Activated naive CD8-positive, alpha-beta T cell (primary cell): ENCODE measurements at regions not wholly inside any gene's neighbourhood (a gene's known extent, or its start where the extent isn't known, plus 50 kb on each side); places are given as distances from the start of the nearest gene placed in this dataset.
"Not testable (repeated sequence)": the region's sequence is repeated elsewhere in the genome, so short reads cannot be mapped to it uniquely, and the experiment has no call there.

Experiments used
- H3K27ac Mint-ChIP-seq: one replicate; pipeline ENCODE4 v1.8.0; 2021; ENCODE audit warnings: mixed read lengths
- H3K27me3 Mint-ChIP-seq: one replicate; pipeline ENCODE4 v1.8.0; 2021; ENCODE audit warnings: mixed read lengths
- H3K36me3 Mint-ChIP-seq: one replicate; pipeline ENCODE4 v1.8.0; 2021; ENCODE audit warnings: mixed read lengths
- H3K4me1 Mint-ChIP-seq: one replicate; pipeline ENCODE4 v1.8.0; 2021; ENCODE audit warnings: low read depth, mixed read lengths
- H3K4me3 Mint-ChIP-seq: one replicate; pipeline ENCODE4 v1.8.0; 2021; ENCODE audit warnings: mild to moderate bottlenecking, mixed read lengths
- H3K9me3 Mint-ChIP-seq: one replicate; pipeline ENCODE4 v1.8.0; 2021; ENCODE audit warnings: low read depth, mixed read lengths

DNA sequence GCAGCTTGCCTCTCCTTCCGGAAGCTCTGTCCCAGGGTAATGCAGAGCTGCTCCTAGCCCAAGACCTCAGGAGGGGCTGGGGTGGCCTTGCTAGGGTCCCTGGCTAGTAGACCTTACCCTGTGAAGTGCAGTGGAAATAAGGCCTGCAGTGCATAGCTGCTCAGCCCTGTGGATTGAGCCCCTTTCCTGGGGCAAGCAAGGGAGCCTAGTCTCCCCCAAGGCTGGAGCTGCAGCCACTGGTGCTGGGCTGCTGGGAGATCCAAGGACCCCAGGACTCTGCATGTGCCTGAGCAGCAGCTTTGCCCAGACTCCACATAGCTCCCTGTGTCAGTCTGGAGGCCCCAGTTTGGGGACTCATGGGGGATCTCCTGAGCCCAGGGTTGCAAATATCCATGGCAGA, 57.9 kb downstream of the FANCF start:
- H3K36me3 Mint-ChIP-seq = no peaks in the 10 kb centered on the region
- H3K4me3 Mint-ChIP-seq = no peak overlapping the region
- H3K4me1 Mint-ChIP-seq = no peaks in the 10 kb centered on the region
- peaks cover 5% of the 10 kb centered on the region for H3K9me3 Mint-ChIP-seq
- H3K27me3 Mint-ChIP-seq = peaks cover 11% of the 10 kb centered on the region
- H3K27ac Mint-ChIP-seq = no peak overlapping the region

- peaks cover 5% of the 10 kb centered on the region for H3K9me3 Mint-ChIP-seq
- H3K27me3 Mint-ChIP-seq = peaks cover 12% of the 10 kb centered on the region
- no peaks in the 10 kb centered on the region for H3K36me3 Mint-ChIP-seq
- no peak overlapping the region for H3K27ac Mint-ChIP-seq
- H3K4me3 Mint-ChIP-seq = no peak overlapping the region
- H3K4me1 Mint-ChIP-seq = no peaks in the 10 kb centered on the region
These were observed 59.3 kb downstream of the FANCF start for GRCh38 chr11:22566293-22566692.

- H3K27me3 Mint-ChIP-seq = peaks cover 9% of the 10 kb centered on the region
These were observed 64.3 kb downstream of the FANCF start for GRCh38 chr11:22561283-22561682.

GRCh38 chr11:22559416-22559815, 66.2 kb downstream of the FANCF start:
- Mint-ChIP-seq H3K4me1 (peaks cover 2% of the 10 kb centered on the region), H3K4me3 (no peak overlapping the region), H3K27ac (no peak overlapping the region), H3K27me3 (peaks cover 1% of the 10 kb centered on the region), H3K36me3 (no peaks in the 10 kb centered on the region), H3K9me3 (peaks cover 5% of the 10 kb centered on the region)

More at GRCh38 chr11:22561283-22561682, 64.3 kb downstream of the FANCF start:
- H3K9me3 Mint-ChIP-seq = peaks cover 5% of the 10 kb centered on the region
- H3K27ac Mint-ChIP-seq = no peak overlapping the region
- no peaks in the 10 kb centered on the region for H3K4me1 Mint-ChIP-seq
- H3K36me3 Mint-ChIP-seq = no peaks in the 10 kb centered on the region
- no peak overlapping the region for H3K4me3 Mint-ChIP-seq

GRCh38 chr11:22558664-22559063, 67.0 kb downstream of the FANCF start:
- Mint-ChIP-seq H3K27ac (no peak overlapping the region), H3K36me3 (no peaks in the 10 kb centered on the region), H3K4me1 (peaks cover 2% of the 10 kb centered on the region), H3K9me3 (peaks cover under 1% of the 10 kb centered on the region), H3K4me3 (no peak overlapping the region), H3K27me3 (peaks cover 1% of the 10 kb centered on the region)

GRCh38 chr11:22556381-22556780, 69.2 kb downstream of the FANCF start:
- Mint-ChIP-seq H3K4me1 (peaks cover 2% of the 10 kb centered on the region), H3K27ac (no peak overlapping the region), H3K4me3 (no peak overlapping the region), H3K27me3 (peaks cover 1% of the 10 kb centered on the region), H3K9me3 (no peaks in the 10 kb centered on the region), H3K36me3 (no peaks in the 10 kb centered on the region)

- Mint-ChIP-seq H3K4me3 (no peak overlapping the region), H3K27ac (no peak overlapping the region), H3K4me1 (peaks cover 2% of the 10 kb centered on the region), H3K27me3 (peaks cover 1% of the 10 kb centered on the region), H3K9me3 (no peaks in the 10 kb centered on the region), H3K36me3 (no peaks in the 10 kb centered on the region)
These were observed 69.7 kb downstream of the FANCF start for GRCh38 chr11:22555881-22556280.

- Mint-ChIP-seq H3K4me1 (peaks cover 2% of the 10 kb centered on the region), H3K36me3 (no peaks in the 10 kb centered on the region), H3K4me3 (no peak overlapping the region), H3K27me3 (peaks cover 2% of the 10 kb centered on the region), H3K9me3 (no peaks in the 10 kb centered on the region), H3K27ac (no peak overlapping the region)
These were observed 71.4 kb downstream of the FANCF start for GRCh38 chr11:22554221-22554620.

- H3K4me1 Mint-ChIP-seq = peaks cover 2% of the 10 kb centered on the region
- no peaks in the 10 kb centered on the region for H3K36me3 Mint-ChIP-seq
- H3K4me3 Mint-ChIP-seq = no peak overlapping the region
- peaks cover 7% of the 10 kb centered on the region for H3K27me3 Mint-ChIP-seq
- H3K27ac Mint-ChIP-seq = no peak overlapping the region
- no peaks in the 10 kb centered on the region for H3K9me3 Mint-ChIP-seq
These were observed 72.7 kb downstream of the FANCF start for GRCh38 chr11:22552885-22553284.

DNA sequence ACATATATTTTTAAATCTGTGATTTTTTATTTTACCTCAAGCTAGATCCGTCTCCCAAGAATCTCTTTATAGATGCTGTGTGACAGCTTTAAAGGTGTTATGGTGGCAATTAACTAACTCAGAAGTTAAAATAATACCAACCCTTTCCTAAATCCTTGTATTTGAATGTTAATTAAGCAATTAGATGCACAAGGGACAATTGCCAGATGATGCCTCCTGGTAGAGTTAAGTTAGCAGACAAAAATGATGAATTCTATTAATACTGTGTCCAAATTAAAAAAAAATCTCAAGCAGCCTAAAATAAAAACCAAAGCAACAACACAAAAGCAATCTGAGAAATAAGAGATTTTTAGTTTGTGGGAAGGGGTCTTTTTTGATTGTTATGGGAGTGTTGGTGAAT, 78.9 kb downstream of the FANCF start:
- H3K27ac Mint-ChIP-seq = no peak overlapping the region
- no peak overlapping the region for H3K4me3 Mint-ChIP-seq
- no peaks in the 10 kb centered on the region for H3K9me3 Mint-ChIP-seq
- no peaks in the 10 kb centered on the region for H3K36me3 Mint-ChIP-seq
- no peaks in the 10 kb centered on the region for H3K4me1 Mint-ChIP-seq
- peaks cover 10% of the 10 kb centered on the region for H3K27me3 Mint-ChIP-seq

- no peaks in the 10 kb centered on the region for H3K9me3 Mint-ChIP-seq
These were observed 82.4 kb downstream of the FANCF start for GRCh38 chr11:22543261-22543660.

GRCh38 chr11:22539821-22540256, 85.8 kb downstream of the FANCF start:
- Mint-ChIP-seq H3K27me3 (peaks cover 5% of the 10 kb centered on the region), H3K4me1 (no peaks in the 10 kb centered on the region), H3K36me3 (no peaks in the 10 kb centered on the region), H3K27ac (no peak overlapping the region), H3K4me3 (no peak overlapping the region), H3K9me3 (no peaks in the 10 kb centered on the region)

More at GRCh38 chr11:22543261-22543660, 82.4 kb downstream of the FANCF start:
- Mint-ChIP-seq H3K27ac (no peak overlapping the region), H3K4me1 (no peaks in the 10 kb centered on the region), H3K36me3 (no peaks in the 10 kb centered on the region), H3K4me3 (no peak overlapping the region), H3K27me3 (peaks cover 7% of the 10 kb centered on the region)

GRCh38 chr11:22536071-22536470, 89.6 kb downstream of the FANCF start:
- Mint-ChIP-seq H3K36me3 (no peaks in the 10 kb centered on the region), H3K4me3 (no peak overlapping the region), H3K4me1 (no peaks in the 10 kb centered on the region), H3K27me3 (peaks cover 5% of the 10 kb centered on the region), H3K27ac (no peak overlapping the region), H3K9me3 (no peaks in the 10 kb centered on the region)

DNA sequence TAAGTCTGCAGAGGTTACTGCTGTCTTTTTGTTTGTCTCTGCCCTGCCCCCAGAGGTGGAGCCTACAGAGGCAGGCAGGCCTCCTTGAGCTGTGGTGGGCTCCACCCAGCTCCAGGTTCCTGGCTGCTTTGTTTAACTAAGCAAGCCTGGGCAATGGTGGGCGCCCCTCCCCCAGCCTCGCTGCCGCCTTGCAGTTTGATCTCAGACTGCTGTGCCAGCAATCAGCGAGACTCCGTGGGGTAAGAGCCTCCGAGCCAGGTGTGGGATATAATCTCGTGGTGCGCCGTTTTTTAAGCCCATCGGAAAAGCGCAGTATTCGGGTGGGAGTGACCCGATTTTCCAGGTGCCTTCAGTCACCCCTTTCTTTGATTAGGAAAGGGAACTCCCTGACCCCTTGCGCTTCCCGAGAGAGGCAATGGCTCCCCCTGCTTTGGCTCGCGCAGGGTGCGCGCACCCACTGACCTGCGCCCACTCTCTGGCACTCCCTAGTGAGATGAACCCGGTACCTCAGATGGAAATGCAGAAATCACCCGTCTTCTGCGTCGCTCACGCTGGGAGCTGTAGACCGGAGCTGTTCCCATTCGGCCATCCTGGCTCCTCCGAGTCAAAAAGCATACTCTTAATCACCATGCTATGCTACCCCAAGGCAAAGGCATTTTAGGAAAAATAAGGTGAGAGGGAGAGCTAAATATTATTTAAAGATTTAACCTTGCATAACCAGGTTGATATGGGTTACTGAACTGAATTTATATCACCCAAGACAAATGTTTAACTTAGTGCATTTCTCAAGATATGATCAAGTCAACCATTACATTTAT, 96.8 kb downstream of the FANCF start:
- H3K27ac Mint-ChIP-seq, H3K27me3 Mint-ChIP-seq, H3K36me3 Mint-ChIP-seq, H3K9me3 Mint-ChIP-seq, H3K4me3 Mint-ChIP-seq, H3K4me1 Mint-ChIP-seq: not testable (repeated sequence)

DNA sequence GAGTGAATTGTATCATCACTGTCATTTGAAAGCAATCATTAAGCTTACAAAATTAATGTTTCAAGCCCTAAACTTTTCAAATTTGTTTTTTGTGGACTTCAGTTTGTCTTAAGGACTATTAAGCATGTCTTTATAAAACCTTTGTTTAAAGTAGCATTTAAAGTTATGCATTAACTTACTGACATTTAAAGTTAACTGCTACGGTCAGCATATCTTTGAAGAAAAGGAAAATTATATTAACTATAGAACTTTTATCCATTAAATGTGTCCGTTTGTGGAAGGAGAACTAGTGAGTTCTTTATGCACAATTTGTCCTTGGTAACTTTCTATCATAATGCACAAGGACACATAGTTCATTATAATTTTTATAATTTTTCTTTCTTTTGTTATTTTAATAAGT, 103.4 kb downstream of the FANCF start:
- Mint-ChIP-seq H3K27ac (no peak overlapping the region), H3K4me1 (no peaks in the 10 kb centered on the region), H3K4me3 (no peak overlapping the region), H3K9me3 (no peaks in the 10 kb centered on the region), H3K36me3 (no peaks in the 10 kb centered on the region), H3K27me3 (no peaks in the 10 kb centered on the region)

DNA sequence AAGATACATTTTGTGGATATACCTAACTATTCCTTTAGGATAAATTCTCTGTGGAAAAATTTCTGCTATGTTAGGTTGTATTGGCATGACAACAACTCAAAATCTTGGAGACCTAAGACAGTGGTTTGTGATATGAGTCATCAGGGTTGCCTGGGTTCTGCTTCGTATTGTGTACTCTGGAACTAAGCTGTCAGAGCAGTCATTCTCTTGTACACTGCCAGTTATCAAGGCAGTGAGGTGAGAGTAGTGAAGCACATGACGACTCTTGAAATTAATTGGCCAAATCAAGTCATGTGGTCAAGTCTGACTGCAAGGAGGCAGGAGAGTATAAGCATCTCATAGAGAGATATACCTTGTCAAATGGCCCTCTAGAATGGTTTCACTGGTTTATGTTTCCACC, 104.4 kb downstream of the FANCF start:
- no peaks in the 10 kb centered on the region for H3K27me3 Mint-ChIP-seq
- no peak overlapping the region for H3K27ac Mint-ChIP-seq
- H3K36me3 Mint-ChIP-seq = no peaks in the 10 kb centered on the region
- no peak overlapping the region for H3K4me3 Mint-ChIP-seq
- no peaks in the 10 kb centered on the region for H3K9me3 Mint-ChIP-seq
- H3K4me1 Mint-ChIP-seq = no peaks in the 10 kb centered on the region
